Peyer's patch (tissue), 4 donors: ENCODE measurements at regions not wholly inside any gene's neighbourhood (a gene's known extent, or its start where the extent isn't known, plus 50 kb on each side); places are given as distances from the start of the nearest gene placed in this dataset.

ENCODE experiments used
- CTCF ChIP-seq, 6 experiments: fragments of 450-650 bp in 4 of 6; fragments of 200-600 bp in 2 of 6; sonication (generic) in 1 of 6; IDR thresholded peaks; one replicate each; pipeline ENCODE4 v1.5.1; 2017 to 2019; ENCODE audit warnings: antibody characterized with exemption in 6 of 6, mild to moderate bottlenecking in 3 of 6, moderate library complexity in 1 of 6
- POLR2A ChIP-seq, 2 donors: fragments of 450-650 bp; IDR thresholded peaks; one replicate each; pipeline ENCODE4 v1.5.1; 2017; ENCODE audit warnings: antibody characterized with exemption in 2 of 2, mild to moderate bottlenecking in 2 of 2, moderate library complexity in 2 of 2

GRCh38 chr9:111096051-111096450, 57.8 kb upstream of the LPAR1 start:
- TF ChIP-seq CTCF (IDR thresholded peaks at IDR 0.05): no peak
- TF ChIP-seq POLR2A (IDR thresholded peaks at IDR 0.05): no peak
